DMS153 (cell line): ENCODE measurements at regions not wholly inside any gene's neighbourhood (a gene's known extent, or its start where the extent isn't known, plus 50 kb on each side); places are given as distances from the start of the nearest gene placed in this dataset.

Experiments
- DNase-seq: peaks from one replicate; lab custom pipeline; 2025; lab: John Stamatoyannopoulos, UW

DNA sequence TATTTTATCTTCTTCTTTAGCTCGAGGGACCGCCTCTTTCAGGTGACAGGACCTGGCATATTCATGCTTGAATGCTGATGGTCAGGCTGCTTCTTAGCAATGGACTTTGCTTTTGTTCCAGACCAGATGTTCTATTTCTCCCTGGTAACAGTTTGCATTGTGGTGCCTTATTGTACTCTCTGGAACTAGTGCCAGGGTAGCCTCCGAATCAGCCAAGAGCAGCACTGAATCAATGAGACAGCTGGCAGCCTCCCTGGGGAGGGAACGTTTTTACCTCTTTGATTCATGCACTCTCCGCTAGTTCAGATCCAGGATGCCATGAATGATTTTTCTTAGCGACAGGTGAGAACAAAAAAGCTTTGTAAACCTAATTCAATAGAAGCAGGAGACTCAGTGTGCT is 54.1 kb upstream of the NXPH1 start:
- DNase-seq = peak; percentile 98

DNA sequence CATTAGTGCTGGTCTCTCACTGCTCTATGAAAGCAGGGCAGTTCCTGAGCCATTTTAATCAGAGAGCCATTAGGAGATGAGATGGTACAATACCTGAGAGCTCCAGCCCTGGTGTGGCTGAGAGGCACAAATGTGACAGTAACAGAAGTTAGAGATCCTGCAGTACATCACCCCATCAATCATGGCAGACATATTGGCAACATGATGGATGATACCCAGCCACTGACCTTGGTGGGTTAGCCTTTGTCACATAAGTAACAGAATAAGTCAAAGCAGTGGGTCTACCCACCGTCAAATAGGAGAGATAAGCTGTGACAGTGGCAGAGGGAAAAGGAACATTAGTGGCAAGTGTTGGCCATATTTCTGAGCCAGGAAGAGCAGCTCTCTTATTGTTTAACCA is 53.3 kb upstream of the NXPH1 start:
- no peak for DNase-seq

DNA sequence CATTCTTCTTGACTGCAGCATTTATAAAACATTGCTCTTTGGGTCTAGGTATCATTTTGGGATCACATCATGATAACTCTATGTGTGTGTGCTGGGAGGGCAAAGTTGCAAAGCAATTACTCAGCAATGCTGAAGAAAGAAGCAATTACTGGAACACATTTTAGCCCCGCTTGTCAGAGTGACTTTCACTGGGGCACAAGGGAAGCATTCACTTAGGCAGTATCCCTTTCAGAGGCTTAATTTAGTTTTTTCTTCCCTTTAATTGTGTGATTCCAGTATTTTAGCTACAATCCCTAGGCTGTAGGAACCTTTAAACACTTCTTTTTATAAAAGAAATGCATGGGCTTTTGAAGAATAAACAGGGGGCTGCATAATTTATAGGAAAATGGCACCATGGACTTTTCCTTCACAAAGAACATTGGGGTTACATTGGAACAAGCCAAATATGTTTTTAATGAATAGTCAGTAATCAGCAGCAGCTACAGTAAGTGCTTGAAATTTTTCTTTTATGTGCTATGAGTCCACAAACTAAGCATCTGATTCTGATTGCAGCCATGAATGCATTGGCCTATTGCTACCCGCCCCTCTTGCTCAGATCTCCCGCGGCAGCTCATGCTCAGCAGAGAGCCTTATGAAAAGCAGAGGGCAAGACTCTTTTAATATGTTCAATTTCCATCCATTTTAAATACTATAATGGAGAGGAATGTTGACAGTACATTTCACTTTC is 51.2 kb upstream of the NXPH1 start:
- DNase-seq = no peak
